Right lobe of liver (tissue), 6 donors: ENCODE measurements at regions not wholly inside any gene's neighbourhood (a gene's known extent, or its start where the extent isn't known, plus 50 kb on each side); places are given as distances from the start of the nearest gene placed in this dataset.

Source experiments
- ATAC-seq, 4 donors: fragments of 200-7000 bp; cut with Tn5 transposase; one replicate each; pipeline ENCODE4 v1.9.1; 2020; ENCODE audit warnings: mild to moderate bottlenecking in 4 of 4, moderate library complexity in 4 of 4
- DNase-seq, 3 donors: peaks; one replicate each; pipeline ENCODE4 v3.0.0-alpha.2; 2020
- H3K27ac ChIP-seq, 3 donors: fragments of 200-600 bp; one replicate each; pipeline ENCODE4 v1.8.0; 2022
- H3K27me3 ChIP-seq, 2 donors: fragments of 200-600 bp; one replicate each; pipeline ENCODE4 v1.8.0; 2022
- H3K36me3 ChIP-seq, 4 donors: fragments of 200-600 bp; sonication (generic) in 1 of 4; one replicate each; pipeline versions ENCODE4 v1.5.1 to v1.8.0; 2017 to 2022; ENCODE audit warnings: control low read depth in 1 of 4
- H3K4me1 ChIP-seq, 4 donors: fragments of 200-600 bp; sonication (generic) in 1 of 4; one replicate each; pipeline versions ENCODE4 v1.5.1 to v1.8.0; 2017 to 2022; ENCODE audit warnings: control low read depth in 1 of 4
- H3K4me3 ChIP-seq, 3 donors: fragments of 200-600 bp; one replicate each; pipeline ENCODE4 v1.8.0; 2022
- H3K9me3 ChIP-seq, 4 donors: fragments of 200-600 bp; sonication (generic) in 1 of 4; one replicate each; pipeline versions ENCODE4 v1.5.1 to v1.8.0; 2017 to 2022; ENCODE audit warnings: control low read depth in 1 of 4
- CTCF ChIP-seq, 4 donors: fragments of 200-600 bp in 3 of 4; fragments of 450-650 bp in 1 of 4; IDR thresholded peaks; one replicate each; pipeline versions ENCODE4 v1.5.1 to v1.8.0; 2016 to 2022; ENCODE audit warnings: antibody characterized with exemption in 4 of 4, mild to moderate bottlenecking in 2 of 4
- POLR2A ChIP-seq: fragments of 450-650 bp; IDR thresholded peaks from one replicate; pipeline ENCODE4 v1.6.1; 2017; ENCODE audit warnings: antibody characterized with exemption, mild to moderate bottlenecking
- WGBS: methylation state at CpG from one replicate; pipeline ENCODE4 v1.1.6; 2018; ENCODE audit warnings: low coverage, low lambda C conversion rate; ENCODE audit not compliant: insufficient coverage; ENCODE audit errors: missing lambda C conversion rate; 5-methylcytosine and 5-hydroxymethylcytosine counted together
- intact Hi-C, 2 donors: fragments of 100-400 bp; cut with DNase I; formaldehyde crosslinking; loops; one replicate each; pipeline versions ENCODE4 v1.11.2 to v1.14.1; 2022
- donor health status: DM: no; HTN: yes; CAD: no.
- donor health status: DM: no; HTN: no; CAD: no.
- donor health status: DM: no; HTN: no; CAD: no.
- donor health status: DM: no; HTN: yes; CAD: no.
- donor health status: DM: no; HTN: yes; CAD: no.

- Histone ChIP-seq H3K4me3 (no peak overlapping the region), H3K9me3 (no peaks in the 10 kb centered on the region), H3K27me3 (no peaks in the 10 kb centered on the region), H3K36me3 (no peaks in the 10 kb centered on the region), H3K4me1 (no peaks in the 10 kb centered on the region), H3K27ac (no peak overlapping the region)
- intact Hi-C loops, result no loop called here
- TF ChIP-seq POLR2A (no peak), CTCF (IDR thresholded peaks at IDR 0.05) (no peak)
- DNase-seq (no peak), ATAC-seq (no peak)
Observed at GRCh38 chr1:87754139-87754538, 425.5 kb downstream of the LMO4 start.

GRCh38 chr1:87757676-87758075 lies 429.0 kb downstream of the LMO4 start:
- Histone ChIP-seq H3K4me3 (no peak overlapping the region), H3K4me1 (no peaks in the 10 kb centered on the region), H3K9me3 (no peaks in the 10 kb centered on the region), H3K27me3 (no peaks in the 10 kb centered on the region), H3K36me3 (no peaks in the 10 kb centered on the region), H3K27ac (no peak overlapping the region)
- no peak for TF ChIP-seq CTCF (IDR thresholded peaks at IDR 0.05)
- intact Hi-C loops, result no loop called here
- WGBS, result 75% methylated on average over 9 of the region's 9 CpGs
- DNase-seq (no peak), ATAC-seq (peak in 2 of 4 donors; percentile 38 to 48)

- no peak for ATAC-seq
- intact Hi-C loops, result no loop called here
- no peak for DNase-seq
- 33% methylated on average over 4 of the region's 4 CpGs for WGBS
- H3K4me3 ChIP-seq, result no peak overlapping the region
- H3K4me1 ChIP-seq, result no peaks in the 10 kb centered on the region
- no peak for TF ChIP-seq POLR2A
- TF ChIP-seq CTCF (IDR thresholded peaks at IDR 0.05), result no peak
- no peaks in the 10 kb centered on the region for H3K9me3 ChIP-seq
- H3K36me3 ChIP-seq, result no peaks in the 10 kb centered on the region
- H3K27ac ChIP-seq, result no peak overlapping the region
- no peaks in the 10 kb centered on the region for H3K27me3 ChIP-seq
Observed at GRCh38 chr1:87759421-87760087, 430.9 kb downstream of the LMO4 start.

- intact Hi-C loops, result no loop called here
- 68% methylated on average over 2 of the region's 2 CpGs for WGBS
- ATAC-seq (no peak), DNase-seq (no peak)
- TF ChIP-seq POLR2A (no peak), CTCF (IDR thresholded peaks at IDR 0.05) (no peak)
- Histone ChIP-seq H3K27ac (no peak overlapping the region), H3K36me3 (no peaks in the 10 kb centered on the region), H3K4me1 (no peaks in the 10 kb centered on the region), H3K27me3 (no peaks in the 10 kb centered on the region), H3K9me3 (no peaks in the 10 kb centered on the region), H3K4me3 (no peak overlapping the region)
Observed at GRCh38 chr1:87760155-87760554, 431.5 kb downstream of the LMO4 start.

GRCh38 chr1:87760654-87761053 lies 432.0 kb downstream of the LMO4 start:
- Histone ChIP-seq H3K27me3 (no peaks in the 10 kb centered on the region), H3K27ac (no peak overlapping the region), H3K4me3 (no peak overlapping the region), H3K4me1 (no peaks in the 10 kb centered on the region), H3K36me3 (no peaks in the 10 kb centered on the region), H3K9me3 (no peaks in the 10 kb centered on the region)
- ATAC-seq, result no peak
- TF ChIP-seq POLR2A, result no peak
- no peak for TF ChIP-seq CTCF (IDR thresholded peaks at IDR 0.05)
- no peak for DNase-seq
- 60% methylated on average over 1 of the region's 1 CpG for WGBS
- intact Hi-C loops, result no loop called here
